ENCODE measurements at regions not wholly inside any gene's neighbourhood (a gene's known extent, or its start where the extent isn't known, plus 50 kb on each side); places are given as distances from the start of the nearest gene placed in this dataset.

- no peak overlapping the region for H3K4me3 ChIP-seq (ENCODE audit: extremely low read depth, insufficient read depth, low read length, poor library complexity, severe bottlenecking)
- H3K36me3 ChIP-seq (ENCODE audit: control insufficient read depth, insufficient read depth, low read length), result no peaks in the 10 kb centered on the region
- H3K9me3 ChIP-seq (ENCODE audit: control insufficient read depth, low read length), result no peaks in the 10 kb centered on the region
- 44 to 55% methylated on average over 1 of the region's 2 CpGs for WGBS, 2 experiments (ENCODE audit: insufficient coverage in 2 of 2)
- peaks cover 7% of the 10 kb centered on the region for H3K4me1 ChIP-seq (ENCODE audit: control insufficient read depth, insufficient read depth, low read length, poor library complexity, severe bottlenecking)
- no peak overlapping the region for H3K27ac ChIP-seq (ENCODE audit: low read depth, low read length, severe bottlenecking)
Observed at GRCh38 chr5:124264499-124264898, 481.9 kb downstream of the ZNF608 start.

GRCh38 chr5:124263680-124264491, 482.6 kb downstream of the ZNF608 start:
- Histone ChIP-seq H3K36me3 (ENCODE audit: control insufficient read depth, insufficient read depth, low read length) (no peaks in the 10 kb centered on the region), H3K4me3 (ENCODE audit: extremely low read depth, insufficient read depth, low read length, poor library complexity, severe bottlenecking) (no peak overlapping the region), H3K27ac (ENCODE audit: low read depth, low read length, severe bottlenecking) (no peak overlapping the region), H3K9me3 (ENCODE audit: control insufficient read depth, low read length) (no peaks in the 10 kb centered on the region), H3K4me1 (ENCODE audit: control insufficient read depth, insufficient read depth, low read length, poor library complexity, severe bottlenecking) (peaks cover 7% of the 10 kb centered on the region)
- 44 to 58% methylated on average over 5 of the region's 6 CpGs for WGBS, 2 experiments (ENCODE audit: insufficient coverage in 2 of 2)

DNA sequence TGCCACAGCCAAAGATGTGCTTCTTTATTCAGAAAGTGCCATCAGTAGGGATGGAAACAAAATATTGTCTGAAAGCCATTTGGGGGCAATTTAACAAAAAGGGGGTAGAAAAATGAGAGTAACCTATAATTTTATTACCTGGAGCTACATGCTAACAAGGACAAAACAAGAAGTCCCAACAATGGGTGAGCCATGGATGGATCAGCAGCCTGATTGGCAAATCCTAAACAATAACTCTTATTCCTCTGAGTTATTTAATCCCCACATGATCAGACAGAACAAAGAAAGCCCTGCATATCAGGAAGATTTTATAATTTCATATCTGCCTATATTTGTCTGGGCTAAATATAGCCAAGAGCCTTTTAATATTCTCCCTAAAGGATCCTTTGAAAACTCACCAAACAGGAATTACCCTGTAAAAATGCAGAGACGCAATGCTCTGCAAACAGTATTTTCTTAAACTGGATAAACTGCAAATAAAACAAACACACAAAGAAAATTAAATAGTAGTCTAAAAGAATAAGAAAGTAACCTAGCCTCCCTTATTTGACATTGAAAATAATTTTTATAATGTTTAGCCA, 483.4 kb downstream of the ZNF608 start:
- Histone ChIP-seq H3K36me3 (ENCODE audit: control insufficient read depth, insufficient read depth, low read length) (no peaks in the 10 kb centered on the region), H3K9me3 (ENCODE audit: control insufficient read depth, low read length) (no peaks in the 10 kb centered on the region), H3K4me1 (ENCODE audit: control insufficient read depth, insufficient read depth, low read length, poor library complexity, severe bottlenecking) (peaks cover 7% of the 10 kb centered on the region), H3K4me3 (ENCODE audit: extremely low read depth, insufficient read depth, low read length, poor library complexity, severe bottlenecking) (no peak overlapping the region), H3K27ac (ENCODE audit: low read depth, low read length, severe bottlenecking) (no peak overlapping the region)
- no CpG with 5 or more reads among the region's 1 CpG for WGBS, 2 experiments (ENCODE audit: insufficient coverage in 2 of 2)

GRCh38 chr5:124262470-124262869, 484.0 kb downstream of the ZNF608 start:
- Histone ChIP-seq H3K27ac (ENCODE audit: low read depth, low read length, severe bottlenecking) (no peak overlapping the region), H3K9me3 (ENCODE audit: control insufficient read depth, low read length) (no peaks in the 10 kb centered on the region), H3K4me3 (ENCODE audit: extremely low read depth, insufficient read depth, low read length, poor library complexity, severe bottlenecking) (no peak overlapping the region), H3K36me3 (ENCODE audit: control insufficient read depth, insufficient read depth, low read length) (no peaks in the 10 kb centered on the region), H3K4me1 (ENCODE audit: control insufficient read depth, insufficient read depth, low read length, poor library complexity, severe bottlenecking) (peaks cover 7% of the 10 kb centered on the region)
- WGBS, 2 experiments (ENCODE audit: insufficient coverage in 2 of 2), result 38 to 49% methylated on average over 5 to 6 of the region's 6 CpGs

GRCh38 chr5:124261848-124262247, 484.6 kb downstream of the ZNF608 start:
- Histone ChIP-seq H3K27ac (ENCODE audit: low read depth, low read length, severe bottlenecking) (no peak overlapping the region), H3K36me3 (ENCODE audit: control insufficient read depth, insufficient read depth, low read length) (no peaks in the 10 kb centered on the region), H3K9me3 (ENCODE audit: control insufficient read depth, low read length) (no peaks in the 10 kb centered on the region), H3K4me1 (ENCODE audit: control insufficient read depth, insufficient read depth, low read length, poor library complexity, severe bottlenecking) (peaks cover 7% of the 10 kb centered on the region), H3K4me3 (ENCODE audit: extremely low read depth, insufficient read depth, low read length, poor library complexity, severe bottlenecking) (no peak overlapping the region)
- WGBS, 2 experiments (ENCODE audit: insufficient coverage in 2 of 2), result 60 to 67% methylated on average over 1 of the region's 1 CpG

GRCh38 chr5:124260921-124261515, 485.4 kb downstream of the ZNF608 start:
- Histone ChIP-seq H3K36me3 (ENCODE audit: control insufficient read depth, insufficient read depth, low read length) (no peaks in the 10 kb centered on the region), H3K4me3 (ENCODE audit: extremely low read depth, insufficient read depth, low read length, poor library complexity, severe bottlenecking) (no peak overlapping the region), H3K4me1 (ENCODE audit: control insufficient read depth, insufficient read depth, low read length, poor library complexity, severe bottlenecking) (peaks cover 7% of the 10 kb centered on the region), H3K9me3 (ENCODE audit: control insufficient read depth, low read length) (no peaks in the 10 kb centered on the region), H3K27ac (ENCODE audit: low read depth, low read length, severe bottlenecking) (no peak overlapping the region)
- 86 to 92% methylated on average over 9 of the region's 10 CpGs for WGBS, 2 experiments (ENCODE audit: insufficient coverage in 2 of 2)

- no peaks in the 10 kb centered on the region for H3K36me3 ChIP-seq (ENCODE audit: control insufficient read depth, insufficient read depth, low read length)
- no peak overlapping the region for H3K4me3 ChIP-seq (ENCODE audit: extremely low read depth, insufficient read depth, low read length, poor library complexity, severe bottlenecking)
- H3K9me3 ChIP-seq (ENCODE audit: control insufficient read depth, low read length), result no peaks in the 10 kb centered on the region
- H3K4me1 ChIP-seq (ENCODE audit: control insufficient read depth, insufficient read depth, low read length, poor library complexity, severe bottlenecking), result peaks cover 7% of the 10 kb centered on the region
- WGBS, 2 experiments (ENCODE audit: insufficient coverage in 2 of 2), result 85 to 100% methylated on average over 2 of the region's 4 CpGs
- no peak overlapping the region for H3K27ac ChIP-seq (ENCODE audit: low read depth, low read length, severe bottlenecking)
Observed at GRCh38 chr5:124259017-124259416, 487.4 kb downstream of the ZNF608 start.

DNA sequence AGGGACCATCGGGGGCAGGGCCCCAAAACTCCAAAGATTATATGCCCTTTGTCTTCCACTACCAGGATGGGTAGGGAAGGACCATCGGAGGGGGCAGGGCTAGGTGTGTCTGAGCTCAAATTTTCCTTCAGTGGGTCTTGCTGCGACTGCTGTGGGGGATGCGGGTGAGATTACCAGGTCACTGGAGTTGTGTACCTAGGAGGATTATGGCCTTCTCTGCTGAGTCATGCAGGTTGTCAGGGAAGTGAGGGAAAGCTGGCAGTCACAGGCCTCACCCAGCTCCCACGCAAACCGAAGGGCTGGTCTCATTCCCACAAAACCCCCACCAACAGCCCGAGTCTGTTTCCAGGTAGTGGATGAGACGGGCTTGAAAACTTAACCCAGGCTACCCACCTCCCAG, 489.4 kb downstream of the ZNF608 start:
- whole genome bisulfite sequencing, 2 experiments (ENCODE audit: insufficient coverage in 2 of 2), result 92 to 93% methylated on average over 5 to 7 of the region's 8 CpGs
- Histone ChIP-seq H3K36me3 (ENCODE audit: control insufficient read depth, insufficient read depth, low read length) (no peaks in the 10 kb centered on the region), H3K27ac (ENCODE audit: low read depth, low read length, severe bottlenecking) (no peak overlapping the region), H3K9me3 (ENCODE audit: control insufficient read depth, low read length) (no peaks in the 10 kb centered on the region), H3K4me1 (ENCODE audit: control insufficient read depth, insufficient read depth, low read length, poor library complexity, severe bottlenecking) (peaks cover 6% of the 10 kb centered on the region), H3K4me3 (ENCODE audit: extremely low read depth, insufficient read depth, low read length, poor library complexity, severe bottlenecking) (no peak overlapping the region)

DNA sequence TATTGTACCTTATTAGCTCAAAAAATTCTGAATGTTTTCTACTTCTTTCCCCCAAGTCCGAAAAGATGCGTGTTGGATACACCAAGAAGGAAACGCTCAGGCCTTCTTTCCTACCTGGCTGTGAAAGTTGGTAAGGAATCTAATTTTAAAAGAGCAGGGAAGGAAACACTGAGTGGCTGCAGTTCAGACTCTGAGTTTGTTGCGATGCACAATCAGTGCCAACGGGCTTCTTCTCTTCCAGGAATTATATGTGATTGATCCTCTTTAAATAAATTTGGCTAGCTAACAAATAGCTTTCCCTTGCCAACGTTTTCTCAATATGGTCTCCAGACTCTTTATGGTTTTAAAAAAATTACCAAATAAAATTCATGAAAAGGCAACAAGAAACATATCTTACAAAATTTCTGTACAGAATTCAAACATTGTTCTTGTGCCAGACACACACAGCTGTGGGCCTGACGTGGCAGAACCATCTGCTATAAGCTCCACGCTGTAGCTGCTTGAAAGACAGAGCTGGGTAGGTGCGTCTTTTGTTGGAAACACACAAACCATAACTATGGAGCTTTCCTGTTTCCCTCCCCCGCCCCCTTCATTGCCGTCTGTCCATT, 493.1 kb downstream of the ZNF608 start:
- H3K36me3 ChIP-seq (ENCODE audit: control insufficient read depth, insufficient read depth, low read length), result no peaks in the 10 kb centered on the region
- no peaks in the 10 kb centered on the region for H3K4me1 ChIP-seq (ENCODE audit: control insufficient read depth, insufficient read depth, low read length, poor library complexity, severe bottlenecking)
- H3K4me3 ChIP-seq (ENCODE audit: extremely low read depth, insufficient read depth, low read length, poor library complexity, severe bottlenecking), result no peak overlapping the region
- 75 to 89% methylated on average over 3 to 5 of the region's 11 CpGs for WGBS, 2 experiments (ENCODE audit: insufficient coverage in 2 of 2)
- no peak overlapping the region for H3K27ac ChIP-seq (ENCODE audit: low read depth, low read length, severe bottlenecking)
- H3K9me3 ChIP-seq (ENCODE audit: control insufficient read depth, low read length), result peaks cover 2% of the 10 kb centered on the region

DNA sequence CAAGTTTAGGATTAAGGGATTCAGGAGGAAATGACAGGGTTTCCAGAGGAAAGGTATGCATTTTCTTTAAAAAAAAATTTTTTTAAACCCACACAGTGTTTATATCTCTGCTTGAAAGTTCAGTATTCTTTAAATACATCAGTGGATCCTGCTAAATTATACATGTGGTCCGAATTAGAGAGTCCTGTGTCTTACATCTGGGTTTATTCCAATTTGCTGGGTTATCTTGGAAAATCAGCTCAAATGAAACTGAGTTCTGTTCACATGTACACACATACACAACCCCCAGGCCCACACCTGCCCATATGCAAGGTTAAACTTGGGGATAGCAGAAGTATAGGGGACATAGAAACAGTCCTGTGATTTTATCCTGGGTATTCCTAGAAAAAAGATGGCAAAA, 493.7 kb downstream of the ZNF608 start:
- WGBS, 2 experiments (ENCODE audit: insufficient coverage in 2 of 2), result no CpG with 5 or more reads among the region's 1 CpG
- Histone ChIP-seq H3K36me3 (ENCODE audit: control insufficient read depth, insufficient read depth, low read length) (no peaks in the 10 kb centered on the region), H3K4me1 (ENCODE audit: control insufficient read depth, insufficient read depth, low read length, poor library complexity, severe bottlenecking) (no peaks in the 10 kb centered on the region), H3K4me3 (ENCODE audit: extremely low read depth, insufficient read depth, low read length, poor library complexity, severe bottlenecking) (no peak overlapping the region), H3K27ac (ENCODE audit: low read depth, low read length, severe bottlenecking) (no peak overlapping the region), H3K9me3 (ENCODE audit: control insufficient read depth, low read length) (peaks cover 3% of the 10 kb centered on the region)
